GM12865 (cell line): ENCODE measurements at regions not wholly inside any gene's neighbourhood (a gene's known extent, or its start where the extent isn't known, plus 50 kb on each side); places are given as distances from the start of the nearest gene placed in this dataset.

Experiments used
- DNase-seq: peaks from one replicate; pipeline ENCODE4 v3.0.0; 2010; ENCODE audit warnings: low read depth
- H3K4me3 ChIP-seq: 2 replicates; pipeline ENCODE4 v1.5.1; 2011; ENCODE audit warnings: mild to moderate bottlenecking, low read depth, low read length, control low read depth
- TF ChIP-seq, protein P1 (sequence below): IDR thresholded peaks from 2 replicates; pipeline ENCODE4 v1.5.1; 2011; ENCODE audit warnings: low read length, control low read depth, low read depth, inconsistent platforms; ENCODE audit not compliant: insufficient read depth; ENCODE audit errors: missing control alignments

DNA sequence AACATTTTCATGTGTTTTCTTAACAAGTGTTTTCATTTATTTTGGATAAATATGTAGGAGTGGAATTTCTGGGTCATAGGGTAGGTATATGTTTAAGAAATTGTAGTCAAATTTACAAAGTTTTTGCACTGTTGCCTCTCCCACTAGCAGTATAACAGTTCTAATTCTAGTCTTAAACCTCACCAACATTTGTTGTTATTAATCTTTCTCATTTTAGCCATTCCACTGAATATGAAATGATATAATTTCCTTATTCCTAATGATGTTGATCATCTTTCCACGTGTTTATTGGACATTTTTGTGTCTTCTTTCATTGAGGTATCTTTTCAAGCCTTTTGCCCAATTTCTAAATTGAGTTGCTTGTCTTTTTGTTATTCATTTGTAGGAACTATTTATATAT is 62.0 kb downstream of the C11orf91 start:
- no peak overlapping the region for H3K4me3 ChIP-seq
- TF ChIP-seq, protein P1, sequence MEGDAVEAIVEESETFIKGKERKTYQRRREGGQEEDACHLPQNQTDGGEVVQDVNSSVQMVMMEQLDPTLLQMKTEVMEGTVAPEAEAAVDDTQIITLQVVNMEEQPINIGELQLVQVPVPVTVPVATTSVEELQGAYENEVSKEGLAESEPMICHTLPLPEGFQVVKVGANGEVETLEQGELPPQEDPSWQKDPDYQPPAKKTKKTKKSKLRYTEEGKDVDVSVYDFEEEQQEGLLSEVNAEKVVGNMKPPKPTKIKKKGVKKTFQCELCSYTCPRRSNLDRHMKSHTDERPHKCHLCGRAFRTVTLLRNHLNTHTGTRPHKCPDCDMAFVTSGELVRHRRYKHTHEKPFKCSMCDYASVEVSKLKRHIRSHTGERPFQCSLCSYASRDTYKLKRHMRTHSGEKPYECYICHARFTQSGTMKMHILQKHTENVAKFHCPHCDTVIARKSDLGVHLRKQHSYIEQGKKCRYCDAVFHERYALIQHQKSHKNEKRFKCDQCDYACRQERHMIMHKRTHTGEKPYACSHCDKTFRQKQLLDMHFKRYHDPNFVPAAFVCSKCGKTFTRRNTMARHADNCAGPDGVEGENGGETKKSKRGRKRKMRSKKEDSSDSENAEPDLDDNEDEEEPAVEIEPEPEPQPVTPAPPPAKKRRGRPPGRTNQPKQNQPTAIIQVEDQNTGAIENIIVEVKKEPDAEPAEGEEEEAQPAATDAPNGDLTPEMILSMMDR = no peak
- DNase-seq = no peak

DNA sequence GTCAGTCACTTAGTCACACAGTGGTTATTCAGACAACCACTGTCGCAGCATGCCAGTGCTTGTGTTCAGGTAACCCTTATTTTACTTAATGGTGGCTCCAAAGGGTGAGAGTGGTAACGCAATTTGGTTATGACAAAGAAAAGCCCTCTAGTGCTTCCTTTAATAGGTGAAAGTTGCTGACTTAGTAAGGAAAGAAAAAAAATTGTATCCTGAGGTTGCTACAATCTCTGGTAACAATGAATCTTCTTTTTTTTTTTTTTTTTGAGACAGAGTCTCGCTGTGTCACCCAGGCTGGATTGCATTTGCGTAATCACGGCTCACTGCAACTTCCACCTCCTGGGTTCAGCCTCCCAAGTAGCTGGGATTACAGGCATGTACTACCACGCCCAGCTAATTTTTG is 64.5 kb downstream of the C11orf91 start:
- no peak overlapping the region for H3K4me3 ChIP-seq
- DNase-seq = no peak
- TF ChIP-seq, protein P1 = no peak

DNA sequence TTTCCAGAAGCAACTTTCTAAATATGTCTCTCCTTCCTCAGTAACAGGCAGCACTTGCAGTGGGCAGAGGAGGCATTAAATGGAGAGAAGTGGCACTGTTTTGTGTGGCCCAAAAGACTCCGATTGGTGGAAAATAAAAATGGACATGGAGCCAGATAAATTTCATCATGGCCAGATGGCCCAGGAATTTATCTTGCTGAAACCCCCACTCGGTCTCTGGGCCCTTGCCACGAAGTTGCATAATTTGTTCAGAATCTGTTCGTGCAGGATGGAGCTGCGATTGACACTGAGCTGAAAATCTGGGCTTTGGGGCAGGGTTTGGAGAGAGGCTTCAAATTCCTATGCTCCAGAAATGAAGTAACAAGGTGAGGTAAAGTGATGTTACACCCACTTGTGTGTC is 65.5 kb downstream of the C11orf91 start:
- DNase-seq = no peak
- TF ChIP-seq, protein P1 = no peak
- no peak overlapping the region for H3K4me3 ChIP-seq

DNA sequence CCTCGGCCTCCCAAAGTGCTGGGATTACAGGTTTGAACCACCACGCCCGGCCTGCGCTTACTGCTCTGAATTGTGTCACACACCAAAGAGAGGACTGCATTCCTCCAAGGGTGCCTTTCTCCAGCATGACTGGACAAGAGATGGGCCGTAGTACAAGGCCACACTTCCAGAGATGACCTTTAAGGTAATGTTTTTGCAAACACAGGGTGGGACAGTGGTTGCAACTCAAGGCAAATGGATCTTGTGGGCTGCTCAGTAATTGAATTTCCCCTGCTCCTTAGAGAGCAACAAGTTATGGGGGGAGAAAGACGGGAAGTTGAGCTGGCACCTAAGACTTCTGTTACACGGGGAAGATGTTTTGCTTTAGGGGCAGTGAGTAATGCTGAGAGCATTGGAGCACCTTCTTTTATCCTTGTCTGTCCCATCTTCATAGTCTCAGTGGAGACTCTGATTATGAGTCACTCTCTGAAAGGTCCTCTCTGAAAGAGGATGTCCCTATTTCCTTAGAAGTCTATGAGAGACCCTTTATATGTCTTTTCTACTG is 66.3 kb downstream of the C11orf91 start:
- TF ChIP-seq, protein P1 = no peak
- H3K4me3 ChIP-seq = no peak overlapping the region
- DNase-seq = peak; percentile 21

DNA sequence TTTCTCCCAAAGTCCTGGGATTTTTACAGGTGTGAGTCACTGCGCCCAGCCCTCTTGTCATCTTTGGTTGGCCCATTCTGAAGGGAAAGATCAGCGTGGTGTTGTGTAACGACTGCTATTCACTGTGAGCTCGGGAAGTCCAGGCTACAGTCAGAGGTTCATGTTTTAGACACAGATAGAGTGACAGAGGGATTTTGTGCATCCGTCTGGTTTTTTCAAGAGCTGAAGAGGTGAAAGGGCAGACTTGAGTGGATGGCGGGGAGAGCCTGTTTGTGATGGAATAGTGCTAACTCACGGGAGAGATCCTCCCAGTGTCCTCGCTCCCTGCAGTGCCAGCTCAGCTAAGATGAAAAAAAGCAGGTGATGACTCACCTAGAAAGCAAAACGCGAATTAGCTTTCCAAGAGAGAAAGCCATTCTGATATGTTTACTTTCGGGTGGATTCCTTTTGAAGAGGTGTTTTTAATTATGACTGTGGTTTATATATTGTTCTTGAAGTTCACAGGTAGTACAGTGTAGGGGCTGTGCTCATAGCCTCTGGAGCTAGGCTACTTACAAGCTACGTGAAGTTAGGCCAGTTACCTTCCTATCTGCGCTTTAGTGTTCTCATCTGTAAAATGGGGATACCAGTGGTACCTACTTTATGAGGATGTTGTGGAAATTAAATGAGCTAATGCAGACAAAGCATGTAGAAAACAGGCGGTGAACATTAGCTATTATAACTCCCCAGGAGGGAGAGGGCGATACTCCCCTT is 67.2 kb downstream of the C11orf91 start:
- H3K4me3 ChIP-seq = no peak overlapping the region
- TF ChIP-seq, protein P1 = no peak
- no peak for DNase-seq

DNA sequence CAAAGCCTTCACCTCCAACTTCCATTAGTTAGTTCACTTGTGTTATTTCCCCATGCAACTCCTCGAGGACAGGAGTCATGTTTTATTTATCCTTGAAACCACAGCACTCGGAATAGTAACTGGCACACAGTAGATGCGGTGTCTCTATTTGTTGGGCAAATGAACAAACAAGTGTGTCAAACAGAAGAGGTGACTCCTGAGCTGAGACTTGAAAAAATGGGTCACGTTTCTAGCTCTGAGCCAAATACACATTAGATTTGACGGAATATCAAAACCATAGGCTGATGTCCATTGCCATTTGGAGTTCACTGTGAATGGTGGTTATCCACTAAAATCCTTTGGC is 68.9 kb downstream of the C11orf91 start:
- H3K4me3 ChIP-seq = no peak overlapping the region
- TF ChIP-seq, protein P1 = no peak
- DNase-seq = no peak
